ENCODE measurements at regions not wholly inside any gene's neighbourhood (a gene's known extent, or its start where the extent isn't known, plus 50 kb on each side); places are given as distances from the start of the nearest gene placed in this dataset.

DNA sequence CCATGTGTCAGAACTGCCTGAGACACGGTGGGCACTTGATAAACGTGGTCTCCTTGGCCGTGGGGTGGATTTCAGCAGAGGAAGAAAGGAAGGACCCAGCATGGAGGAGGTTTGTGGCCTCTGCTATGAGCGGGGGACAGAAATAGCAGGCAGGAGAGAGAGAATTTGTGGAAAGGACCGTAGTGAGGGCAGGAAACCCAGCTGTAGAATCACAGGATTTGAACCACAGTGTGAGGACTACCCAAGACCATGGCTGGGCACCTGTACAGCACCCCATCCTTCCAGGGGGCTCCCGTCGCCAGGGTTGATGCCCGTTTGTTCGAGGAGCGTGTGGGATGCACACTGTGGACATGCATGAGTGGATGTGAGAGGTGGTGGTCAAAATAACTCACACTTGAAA is 183.4 kb downstream of the PTPN20 start:
- no peaks in the 10 kb centered on the region for H3K36me3 ChIP-seq (ENCODE audit: low read depth, low read length)
- CTCF ChIA-PET = no interaction called here
- POLR2A ChIA-PET (ENCODE audit: unreplicated experiment) = no interaction called here
- H3K4me1 ChIP-seq (ENCODE audit: insufficient read depth, low read length) = no peaks in the 10 kb centered on the region
- ATAC-seq (no peak), DNase-seq (no peak)
- intact Hi-C loops (cut with micrococcal nuclease) = no loop called here
- no TSS peak for BruUV-seq (replicated peaks)
- H2AFZ ChIP-seq (ENCODE audit: low read length) = no peak overlapping the region
- H3K9ac ChIP-seq (ENCODE audit: low read length) = no peak overlapping the region
- TF ChIP-seq EZH2 (IDR thresholded peaks at IDR 0.05; ENCODE audit: low read length, unreplicated experiment) (no peak), EZH2phosphoT487 (IDR thresholded peaks at IDR 0.05; ENCODE audit: borderline replicate concordance, low read length) (no peak)
- TF ChIP-seq, protein P1, sequence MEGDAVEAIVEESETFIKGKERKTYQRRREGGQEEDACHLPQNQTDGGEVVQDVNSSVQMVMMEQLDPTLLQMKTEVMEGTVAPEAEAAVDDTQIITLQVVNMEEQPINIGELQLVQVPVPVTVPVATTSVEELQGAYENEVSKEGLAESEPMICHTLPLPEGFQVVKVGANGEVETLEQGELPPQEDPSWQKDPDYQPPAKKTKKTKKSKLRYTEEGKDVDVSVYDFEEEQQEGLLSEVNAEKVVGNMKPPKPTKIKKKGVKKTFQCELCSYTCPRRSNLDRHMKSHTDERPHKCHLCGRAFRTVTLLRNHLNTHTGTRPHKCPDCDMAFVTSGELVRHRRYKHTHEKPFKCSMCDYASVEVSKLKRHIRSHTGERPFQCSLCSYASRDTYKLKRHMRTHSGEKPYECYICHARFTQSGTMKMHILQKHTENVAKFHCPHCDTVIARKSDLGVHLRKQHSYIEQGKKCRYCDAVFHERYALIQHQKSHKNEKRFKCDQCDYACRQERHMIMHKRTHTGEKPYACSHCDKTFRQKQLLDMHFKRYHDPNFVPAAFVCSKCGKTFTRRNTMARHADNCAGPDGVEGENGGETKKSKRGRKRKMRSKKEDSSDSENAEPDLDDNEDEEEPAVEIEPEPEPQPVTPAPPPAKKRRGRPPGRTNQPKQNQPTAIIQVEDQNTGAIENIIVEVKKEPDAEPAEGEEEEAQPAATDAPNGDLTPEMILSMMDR (conservative IDR thresholded peaks at IDR 0.05; ENCODE audit: low read depth, low read length) = no peak
- H3K9me3 ChIP-seq (ENCODE audit: low read length) = no peaks in the 10 kb centered on the region
- H3K9me2 ChIP-seq (replicated peaks; ENCODE audit: low read length) = no peaks in the 10 kb centered on the region
- no peak overlapping the region for H3K4me2 ChIP-seq (ENCODE audit: low read length)
- H3F3A ChIP-seq (ENCODE audit: low read length, unreplicated experiment) = no peaks in the 10 kb centered on the region
- H4K20me1 ChIP-seq (ENCODE audit: low read length) = no peaks in the 10 kb centered on the region
- no peaks in the 10 kb centered on the region for H3K79me2 ChIP-seq (ENCODE audit: low read length)
- H3K27ac ChIP-seq (ENCODE audit: low read length) = no peak overlapping the region
- H3K4me3 ChIP-seq (ENCODE audit: low read length) = no peak overlapping the region
- peaks cover 9% of the 10 kb centered on the region; the same call in 1 of the 2 replicates for H3K27me3 ChIP-seq (ENCODE audit: low read length)

DNA sequence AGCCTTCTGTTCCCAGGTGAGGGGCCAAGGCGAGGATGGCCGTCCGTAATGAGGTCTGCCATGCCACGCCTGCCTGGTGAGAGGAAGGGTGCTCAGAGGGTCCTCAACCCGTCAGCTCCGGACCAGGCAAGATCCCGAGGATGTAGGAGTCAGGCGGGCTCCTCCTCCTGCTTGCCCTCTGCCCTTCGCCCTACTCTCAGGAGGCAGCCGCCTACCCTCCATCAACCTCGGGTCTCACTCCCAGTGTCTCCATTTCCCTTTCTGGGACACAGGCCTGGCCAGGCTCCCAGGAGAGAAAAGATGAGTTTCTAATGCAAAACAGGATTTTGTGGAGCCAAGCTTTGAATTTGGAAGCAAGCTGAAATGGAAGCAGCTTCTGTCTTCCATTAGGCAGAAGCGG is 184.0 kb downstream of the PTPN20 start:
- no peaks in the 10 kb centered on the region for H3K79me2 ChIP-seq (ENCODE audit: low read length)
- intact Hi-C loops (cut with micrococcal nuclease) = no loop called here
- DNase-seq = no peak
- ChIA-PET POLR2A (ENCODE audit: unreplicated experiment) (no interaction called here), CTCF (no interaction called here)
- no peak for ATAC-seq
- H3K27me3 ChIP-seq (ENCODE audit: low read length) = peaks cover 9% of the 10 kb centered on the region; the same call in 1 of the 2 replicates
- no peaks in the 10 kb centered on the region for H3F3A ChIP-seq (ENCODE audit: low read length, unreplicated experiment)
- H3K27ac ChIP-seq (ENCODE audit: low read length) = no peak overlapping the region
- no peaks in the 10 kb centered on the region for H3K4me1 ChIP-seq (ENCODE audit: insufficient read depth, low read length)
- no peak overlapping the region for H2AFZ ChIP-seq (ENCODE audit: low read length)
- H3K36me3 ChIP-seq (ENCODE audit: low read depth, low read length) = no peaks in the 10 kb centered on the region
- H4K20me1 ChIP-seq (ENCODE audit: low read length) = no peaks in the 10 kb centered on the region
- H3K9ac ChIP-seq (ENCODE audit: low read length) = no peak overlapping the region
- no peaks in the 10 kb centered on the region for H3K9me2 ChIP-seq (replicated peaks; ENCODE audit: low read length)
- H3K4me2 ChIP-seq (ENCODE audit: low read length) = no peak overlapping the region
- no peak overlapping the region for H3K4me3 ChIP-seq (ENCODE audit: low read length)
- BruUV-seq (replicated peaks) = no TSS peak
- H3K9me3 ChIP-seq (ENCODE audit: low read length) = no peaks in the 10 kb centered on the region
- TF ChIP-seq, protein P1 (conservative IDR thresholded peaks at IDR 0.05; ENCODE audit: low read depth, low read length) = no peak
- no peak for TF ChIP-seq EZH2 (IDR thresholded peaks at IDR 0.05; ENCODE audit: low read length, unreplicated experiment)
- no peak for TF ChIP-seq EZH2phosphoT487 (IDR thresholded peaks at IDR 0.05; ENCODE audit: borderline replicate concordance, low read length)

DNA sequence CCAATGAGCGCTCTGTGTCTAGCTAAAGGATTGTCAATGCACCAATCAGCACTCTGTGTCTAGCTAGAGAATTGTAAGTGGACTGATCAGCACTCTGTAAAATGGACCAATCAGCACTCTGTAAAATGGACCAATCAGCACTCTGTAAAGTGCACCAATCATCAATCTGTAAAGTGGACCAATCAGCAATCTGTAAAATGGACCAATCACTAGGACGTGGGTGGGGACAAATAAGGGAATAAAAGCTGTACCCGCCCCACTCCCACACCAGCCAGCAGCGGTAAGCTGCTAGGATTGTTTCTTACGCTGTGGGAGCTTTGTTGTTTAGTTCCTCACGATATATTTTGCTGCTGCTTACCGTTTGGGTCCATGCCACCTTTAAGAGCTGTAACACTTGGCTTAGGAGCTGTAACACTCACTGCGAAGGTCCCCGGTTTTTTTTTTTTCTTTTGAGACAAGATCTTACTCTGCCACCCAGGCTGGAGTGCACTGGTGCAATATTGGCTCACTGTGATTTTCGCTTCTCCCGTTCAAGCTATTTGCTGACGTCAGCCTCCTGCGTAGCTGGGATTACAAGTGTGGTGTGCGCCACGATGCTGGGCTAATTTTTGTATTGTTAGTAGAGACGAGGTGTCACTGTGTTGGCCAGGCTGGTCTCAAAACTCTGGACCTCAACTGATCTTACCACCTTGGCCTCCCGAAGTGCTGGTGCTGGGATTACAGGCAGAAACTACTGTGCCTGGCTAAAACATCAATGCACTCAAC is 184.8 kb downstream of the PTPN20 start:
- no peaks in the 10 kb centered on the region for H4K20me1 ChIP-seq (ENCODE audit: low read length)
- H3K4me2 ChIP-seq (ENCODE audit: low read length) = no peak overlapping the region
- no peak for TF ChIP-seq EZH2phosphoT487 (IDR thresholded peaks at IDR 0.05; ENCODE audit: borderline replicate concordance, low read length)
- DNase-seq (no peak), ATAC-seq (no peak)
- no peaks in the 10 kb centered on the region for H3F3A ChIP-seq (ENCODE audit: low read length, unreplicated experiment)
- no peaks in the 10 kb centered on the region for H3K9me2 ChIP-seq (replicated peaks; ENCODE audit: low read length)
- H3K27me3 ChIP-seq (ENCODE audit: low read length) = peaks cover 9% of the 10 kb centered on the region; the same call in 1 of the 2 replicates
- no peaks in the 10 kb centered on the region for H3K9me3 ChIP-seq (ENCODE audit: low read length)
- no peaks in the 10 kb centered on the region for H3K36me3 ChIP-seq (ENCODE audit: low read depth, low read length)
- no peak overlapping the region for H2AFZ ChIP-seq (ENCODE audit: low read length)
- no peak overlapping the region for H3K27ac ChIP-seq (ENCODE audit: low read length)
- H3K4me1 ChIP-seq (ENCODE audit: insufficient read depth, low read length) = no peaks in the 10 kb centered on the region
- no peak overlapping the region for H3K4me3 ChIP-seq (ENCODE audit: low read length)
- POLR2A ChIA-PET (ENCODE audit: unreplicated experiment) = no interaction called here
- H3K79me2 ChIP-seq (ENCODE audit: low read length) = no peaks in the 10 kb centered on the region
- CTCF ChIA-PET = no interaction called here
- BruUV-seq (replicated peaks) = no TSS peak
- intact Hi-C loops (cut with micrococcal nuclease) = no loop called here
- no peak overlapping the region for H3K9ac ChIP-seq (ENCODE audit: low read length)
